ENCODE measurements at regions not wholly inside any gene's neighbourhood (a gene's known extent, or its start where the extent isn't known, plus 50 kb on each side); places are given as distances from the start of the nearest gene placed in this dataset.
A peak's percentile ranks its signal among the peaks of the same experiment; 100 is the strongest.

- no peak overlapping the region for H3K27ac ChIP-seq (ENCODE audit: low read depth in 1 of 2, low read length in 1 of 2)
- ATAC-seq (ENCODE audit: insufficient read depth, low FRiP score): no peak
- H3K36me3 ChIP-seq (ENCODE audit: control insufficient read depth in 4 of 4, insufficient read depth in 4 of 4, low read length in 4 of 4): no peaks in the 10 kb centered on the region
- H3K9ac ChIP-seq (ENCODE audit: insufficient read depth in 1 of 2, low read length in 2 of 2): no peak overlapping the region
- peaks cover 0 to 5% (median 0%) of the 10 kb centered on the region in 4 donors for H3K9me3 ChIP-seq (ENCODE audit: control insufficient read depth in 4 of 4, insufficient read depth in 3 of 4, low read length in 3 of 4)
- TF ChIP-seq CTCF (IDR thresholded peaks at IDR 0.05; ENCODE audit: control extremely low read depth, extremely low read depth): no peak
- no peak overlapping the region for H3K4me3 ChIP-seq
- 79 to 85% methylated on average over 17 of the region's 17 CpGs for WGBS, 2 donors
- H3K27me3 ChIP-seq (ENCODE audit: control insufficient read depth in 3 of 3, insufficient read depth in 3 of 3, low read length in 2 of 3): peaks cover 2 to 35% (median 9%) of the 10 kb centered on the region in 3 donors
- peak in 1 of 3 donors; percentile 8 for DNase-seq
- H3K4me1 ChIP-seq (ENCODE audit: control insufficient read depth in 5 of 5, insufficient read depth in 5 of 5, low read length in 5 of 5): peaks cover 0 to 2% (median 0%) of the 10 kb centered on the region in 5 donors
Observed at GRCh38 chr4:1504595-1505500, 98.6 kb upstream of the NKX1-1 start.

DNA sequence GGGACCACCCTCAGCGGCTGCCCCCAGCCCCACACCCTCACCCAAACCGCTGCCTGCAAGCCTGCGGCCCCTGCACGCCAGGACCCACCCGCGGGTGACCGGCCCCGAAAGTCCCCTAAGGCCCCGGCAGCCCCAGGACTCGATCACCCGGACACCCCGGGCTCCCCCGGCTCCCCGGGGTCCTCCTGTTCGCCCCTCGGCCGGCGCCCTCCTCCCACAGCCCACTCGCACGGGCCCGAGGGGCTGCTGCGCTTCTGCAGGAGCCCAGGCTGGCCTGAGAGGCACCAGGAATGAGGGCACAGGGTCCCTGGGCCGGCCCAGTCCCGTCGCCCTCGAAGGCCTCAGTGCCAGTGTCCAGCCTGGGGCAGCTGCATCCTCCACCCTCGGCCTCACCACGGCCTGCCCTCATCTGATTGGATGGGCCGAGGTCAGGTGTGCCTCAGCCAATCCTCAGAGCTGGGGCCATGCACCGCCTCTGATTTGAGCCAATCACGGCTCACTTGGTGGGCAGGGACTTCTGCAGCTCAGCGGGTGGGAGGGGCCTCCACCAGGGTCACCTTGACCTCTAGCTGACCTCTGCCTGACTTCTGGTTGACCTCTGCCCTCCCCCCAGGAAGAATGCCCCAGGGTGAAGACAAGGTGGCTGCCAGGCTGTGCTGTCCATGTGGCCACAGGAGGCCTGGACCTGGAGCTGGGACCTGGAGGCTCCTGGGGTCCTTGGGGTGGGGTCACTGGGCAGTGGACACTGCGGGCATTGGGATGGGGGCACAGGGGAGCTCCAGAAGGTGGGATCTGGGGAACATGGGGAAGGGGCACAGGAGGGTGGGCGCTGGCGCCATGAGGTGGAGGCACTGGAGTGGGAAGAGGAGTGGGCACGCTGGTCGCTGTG lies 97.6 kb upstream of the NKX1-1 start:
- 91 to 92% methylated on average over 37 of the region's 37 CpGs for WGBS, 2 donors
- DNase-seq (peak in 1 of 3 donors; percentile 4), ATAC-seq (ENCODE audit: insufficient read depth, low FRiP score) (no peak)
- H3K9ac ChIP-seq (ENCODE audit: insufficient read depth in 1 of 2, low read length in 2 of 2): no peak overlapping the region
- no peak overlapping the region for H3K4me3 ChIP-seq
- H3K27ac ChIP-seq (ENCODE audit: low read depth in 1 of 2, low read length in 1 of 2): no peak overlapping the region
- H3K27me3 ChIP-seq (ENCODE audit: control insufficient read depth in 3 of 3, insufficient read depth in 3 of 3, low read length in 2 of 3): peaks cover 0 to 29% (median 5%) of the 10 kb centered on the region in 3 donors
- TF ChIP-seq CTCF (IDR thresholded peaks at IDR 0.05; ENCODE audit: control extremely low read depth, extremely low read depth): no peak
- H3K4me1 ChIP-seq (ENCODE audit: control insufficient read depth in 5 of 5, insufficient read depth in 5 of 5, low read length in 5 of 5): peaks cover 0 to 2% (median 0%) of the 10 kb centered on the region in 5 donors
- H3K36me3 ChIP-seq (ENCODE audit: control insufficient read depth in 4 of 4, insufficient read depth in 4 of 4, low read length in 4 of 4): no peaks in the 10 kb centered on the region
- peaks cover 0 to 5% (median 0%) of the 10 kb centered on the region in 4 donors for H3K9me3 ChIP-seq (ENCODE audit: control insufficient read depth in 4 of 4, insufficient read depth in 3 of 4, low read length in 3 of 4)

GRCh38 chr4:1502976-1503375 lies 96.7 kb upstream of the NKX1-1 start:
- TF ChIP-seq CTCF (IDR thresholded peaks at IDR 0.05; ENCODE audit: control extremely low read depth, extremely low read depth): no peak
- Histone ChIP-seq H3K4me3 (no peak overlapping the region), H3K27ac (ENCODE audit: low read depth in 1 of 2, low read length in 1 of 2) (no peak overlapping the region), H3K4me1 (ENCODE audit: control insufficient read depth in 5 of 5, insufficient read depth in 5 of 5, low read length in 5 of 5) (peaks cover 0 to 2% (median 0%) of the 10 kb centered on the region in 5 donors), H3K9ac (ENCODE audit: insufficient read depth in 1 of 2, low read length in 2 of 2) (no peak overlapping the region), H3K9me3 (ENCODE audit: control insufficient read depth in 4 of 4, insufficient read depth in 3 of 4, low read length in 3 of 4) (peaks cover 0 to 3% (median 0%) of the 10 kb centered on the region in 4 donors), H3K36me3 (ENCODE audit: control insufficient read depth in 4 of 4, insufficient read depth in 4 of 4, low read length in 4 of 4) (no peaks in the 10 kb centered on the region), H3K27me3 (ENCODE audit: control insufficient read depth in 3 of 3, insufficient read depth in 3 of 3, low read length in 2 of 3) (peaks cover 0 to 26% (median 3%) of the 10 kb centered on the region in 3 donors)
- 59 to 64% methylated on average over 16 of the region's 16 CpGs for WGBS, 2 donors
- ATAC-seq (ENCODE audit: insufficient read depth, low FRiP score) (no peak), DNase-seq (peak in 1 of 3 donors; percentile 9)
